NCI-H510A treated with DMSO at 0.1 percent for 48 hours (cell line): ENCODE measurements at regions not wholly inside any gene's neighbourhood (a gene's known extent, or its start where the extent isn't known, plus 50 kb on each side); places are given as distances from the start of the nearest gene placed in this dataset.
"Not testable (repeated sequence)": the region's sequence is repeated elsewhere in the genome, so short reads cannot be mapped to it uniquely, and the experiment has no call there.

Experiments used
- DNase-seq: peaks from one replicate; lab custom pipeline; 2025; lab: John Stamatoyannopoulos, UW

GRCh38 chr3:144821583-144821982 is 850.0 kb downstream of the DIPK2A start:
- DNase-seq: no peak

GRCh38 chr3:144822671-144823070 is 851.0 kb downstream of the DIPK2A start:
- no peak for DNase-seq

GRCh38 chr3:144831955-144832716 is 860.5 kb downstream of the DIPK2A start:
- DNase-seq: no peak

GRCh38 chr3:144839991-144840390 is 868.4 kb downstream of the DIPK2A start:
- no peak for DNase-seq

GRCh38 chr3:144840866-144841265 is 869.2 kb downstream of the DIPK2A start:
- no peak for DNase-seq

- no peak for DNase-seq
Observed at GRCh38 chr3:144843099-144843498, 871.5 kb downstream of the DIPK2A start.

GRCh38 chr3:144852999-144853398 is 881.4 kb downstream of the DIPK2A start:
- DNase-seq: no peak

- DNase-seq: not testable (repeated sequence)
Observed at GRCh38 chr3:144854020-144854419, 882.4 kb downstream of the DIPK2A start.

GRCh38 chr3:144859161-144859560 is 887.5 kb downstream of the DIPK2A start:
- no peak for DNase-seq

GRCh38 chr3:144864646-144865045 is 893.0 kb downstream of the DIPK2A start:
- no peak for DNase-seq

- DNase-seq: no peak
Observed at GRCh38 chr3:144865948-144866347, 894.3 kb downstream of the DIPK2A start.

GRCh38 chr3:144866476-144866875 is 894.9 kb downstream of the DIPK2A start:
- no peak for DNase-seq

- no peak for DNase-seq
Observed at GRCh38 chr3:144868506-144868905, 896.9 kb downstream of the DIPK2A start.

GRCh38 chr3:144873066-144873465 is 901.4 kb downstream of the DIPK2A start:
- DNase-seq: no peak

GRCh38 chr3:144875211-144875610 is 903.6 kb downstream of the DIPK2A start:
- no peak for DNase-seq

- DNase-seq: no peak
Observed at GRCh38 chr3:144877356-144877755, 905.7 kb downstream of the DIPK2A start.

- DNase-seq: no peak
Observed at GRCh38 chr3:144879701-144880100, 908.1 kb downstream of the DIPK2A start.

GRCh38 chr3:144893980-144894379 is 922.4 kb downstream of the DIPK2A start:
- DNase-seq: no peak

- DNase-seq: no peak
Observed at GRCh38 chr3:144894576-144894975, 923.0 kb downstream of the DIPK2A start.

GRCh38 chr3:144900366-144900765 is 928.7 kb downstream of the DIPK2A start:
- DNase-seq: no peak

- not testable (repeated sequence) for DNase-seq
Observed at GRCh38 chr3:144907581-144907980, 936.0 kb downstream of the DIPK2A start.

GRCh38 chr3:144912968-144913367 is 941.3 kb downstream of the DIPK2A start:
- DNase-seq: no peak

- no peak for DNase-seq
Observed at GRCh38 chr3:144915202-144915601, 943.6 kb downstream of the DIPK2A start.

- no peak for DNase-seq
Observed at GRCh38 chr3:144921710-144922109, 950.1 kb downstream of the DIPK2A start.
